ENCODE measurements at regions not wholly inside any gene's neighbourhood (a gene's known extent, or its start where the extent isn't known, plus 50 kb on each side); places are given as distances from the start of the nearest gene placed in this dataset.

DNA sequence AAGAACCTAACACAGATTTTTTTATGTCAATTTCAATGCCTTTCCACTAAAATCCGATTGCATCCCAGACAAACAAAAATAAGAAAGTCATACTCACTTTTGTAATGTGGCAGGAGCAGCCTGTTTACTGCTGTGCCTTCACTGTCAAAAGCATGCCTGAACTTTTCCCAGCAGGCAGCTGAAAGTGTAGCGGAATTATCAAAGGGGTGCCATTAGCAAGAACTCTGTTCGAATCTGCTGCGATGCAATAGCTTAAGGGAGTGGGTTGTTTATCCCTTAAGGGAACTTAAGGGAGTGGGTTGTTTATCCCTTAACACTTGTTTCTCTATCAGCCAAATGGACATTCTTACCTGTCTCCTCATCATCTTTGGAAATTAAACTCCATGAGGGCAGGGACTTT lies 243.5 kb downstream of the PAX3 start:
- Histone ChIP-seq H3K4me1 (ENCODE audit: insufficient read depth) (0 out of 2 replicates have a peak, but pooled peaks cover 11% of the 10 kb centered on the region), H3K4me2 (no peak overlapping the region), H3F3A (replicated peaks; ENCODE audit: low read depth) (no peaks in the 10 kb centered on the region), H3K36me3 (ENCODE audit: insufficient read depth) (no peaks in the 10 kb centered on the region), H2AFZ (no peak overlapping the region), H3K9me2 (ENCODE audit: insufficient read depth) (no peaks in the 10 kb centered on the region), H4K20me1 (replicated peaks; ENCODE audit: insufficient read depth) (peaks cover 19% of the 10 kb centered on the region), H3K27me3 (ENCODE audit: insufficient read depth) (peaks cover 88% of the 10 kb centered on the region), H3K4me3 (no peak overlapping the region), H3K27ac (ENCODE audit: low read depth) (no peak overlapping the region), H3K79me2 (replicated peaks; ENCODE audit: insufficient read depth) (no peaks in the 10 kb centered on the region)
- no peak for DNase-seq (ENCODE audit: low spot score)
- Mint-ChIP-seq H3K9me3 (no peaks in the 10 kb centered on the region), H3K27ac (no peak overlapping the region), H3K36me3 (ENCODE audit: low read depth) (no peaks in the 10 kb centered on the region), H3K4me3 (no peak overlapping the region), H3K27me3 (ENCODE audit: insufficient read depth, low read depth, poor library complexity) (peaks cover 64% of the 10 kb centered on the region), H3K4me1 (peaks cover 15% of the 10 kb centered on the region)
- TF ChIP-seq, protein P1, sequence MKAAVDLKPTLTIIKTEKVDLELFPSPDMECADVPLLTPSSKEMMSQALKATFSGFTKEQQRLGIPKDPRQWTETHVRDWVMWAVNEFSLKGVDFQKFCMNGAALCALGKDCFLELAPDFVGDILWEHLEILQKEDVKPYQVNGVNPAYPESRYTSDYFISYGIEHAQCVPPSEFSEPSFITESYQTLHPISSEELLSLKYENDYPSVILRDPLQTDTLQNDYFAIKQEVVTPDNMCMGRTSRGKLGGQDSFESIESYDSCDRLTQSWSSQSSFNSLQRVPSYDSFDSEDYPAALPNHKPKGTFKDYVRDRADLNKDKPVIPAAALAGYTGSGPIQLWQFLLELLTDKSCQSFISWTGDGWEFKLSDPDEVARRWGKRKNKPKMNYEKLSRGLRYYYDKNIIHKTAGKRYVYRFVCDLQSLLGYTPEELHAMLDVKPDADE (IDR thresholded peaks at IDR 0.05): no peak
- TF ChIP-seq, protein P2, sequence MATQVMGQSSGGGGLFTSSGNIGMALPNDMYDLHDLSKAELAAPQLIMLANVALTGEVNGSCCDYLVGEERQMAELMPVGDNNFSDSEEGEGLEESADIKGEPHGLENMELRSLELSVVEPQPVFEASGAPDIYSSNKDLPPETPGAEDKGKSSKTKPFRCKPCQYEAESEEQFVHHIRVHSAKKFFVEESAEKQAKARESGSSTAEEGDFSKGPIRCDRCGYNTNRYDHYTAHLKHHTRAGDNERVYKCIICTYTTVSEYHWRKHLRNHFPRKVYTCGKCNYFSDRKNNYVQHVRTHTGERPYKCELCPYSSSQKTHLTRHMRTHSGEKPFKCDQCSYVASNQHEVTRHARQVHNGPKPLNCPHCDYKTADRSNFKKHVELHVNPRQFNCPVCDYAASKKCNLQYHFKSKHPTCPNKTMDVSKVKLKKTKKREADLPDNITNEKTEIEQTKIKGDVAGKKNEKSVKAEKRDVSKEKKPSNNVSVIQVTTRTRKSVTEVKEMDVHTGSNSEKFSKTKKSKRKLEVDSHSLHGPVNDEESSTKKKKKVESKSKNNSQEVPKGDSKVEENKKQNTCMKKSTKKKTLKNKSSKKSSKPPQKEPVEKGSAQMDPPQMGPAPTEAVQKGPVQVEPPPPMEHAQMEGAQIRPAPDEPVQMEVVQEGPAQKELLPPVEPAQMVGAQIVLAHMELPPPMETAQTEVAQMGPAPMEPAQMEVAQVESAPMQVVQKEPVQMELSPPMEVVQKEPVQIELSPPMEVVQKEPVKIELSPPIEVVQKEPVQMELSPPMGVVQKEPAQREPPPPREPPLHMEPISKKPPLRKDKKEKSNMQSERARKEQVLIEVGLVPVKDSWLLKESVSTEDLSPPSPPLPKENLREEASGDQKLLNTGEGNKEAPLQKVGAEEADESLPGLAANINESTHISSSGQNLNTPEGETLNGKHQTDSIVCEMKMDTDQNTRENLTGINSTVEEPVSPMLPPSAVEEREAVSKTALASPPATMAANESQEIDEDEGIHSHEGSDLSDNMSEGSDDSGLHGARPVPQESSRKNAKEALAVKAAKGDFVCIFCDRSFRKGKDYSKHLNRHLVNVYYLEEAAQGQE (IDR thresholded peaks at IDR 0.05; ENCODE audit: unreplicated experiment): no peak
- TF ChIP-seq, protein P3, sequence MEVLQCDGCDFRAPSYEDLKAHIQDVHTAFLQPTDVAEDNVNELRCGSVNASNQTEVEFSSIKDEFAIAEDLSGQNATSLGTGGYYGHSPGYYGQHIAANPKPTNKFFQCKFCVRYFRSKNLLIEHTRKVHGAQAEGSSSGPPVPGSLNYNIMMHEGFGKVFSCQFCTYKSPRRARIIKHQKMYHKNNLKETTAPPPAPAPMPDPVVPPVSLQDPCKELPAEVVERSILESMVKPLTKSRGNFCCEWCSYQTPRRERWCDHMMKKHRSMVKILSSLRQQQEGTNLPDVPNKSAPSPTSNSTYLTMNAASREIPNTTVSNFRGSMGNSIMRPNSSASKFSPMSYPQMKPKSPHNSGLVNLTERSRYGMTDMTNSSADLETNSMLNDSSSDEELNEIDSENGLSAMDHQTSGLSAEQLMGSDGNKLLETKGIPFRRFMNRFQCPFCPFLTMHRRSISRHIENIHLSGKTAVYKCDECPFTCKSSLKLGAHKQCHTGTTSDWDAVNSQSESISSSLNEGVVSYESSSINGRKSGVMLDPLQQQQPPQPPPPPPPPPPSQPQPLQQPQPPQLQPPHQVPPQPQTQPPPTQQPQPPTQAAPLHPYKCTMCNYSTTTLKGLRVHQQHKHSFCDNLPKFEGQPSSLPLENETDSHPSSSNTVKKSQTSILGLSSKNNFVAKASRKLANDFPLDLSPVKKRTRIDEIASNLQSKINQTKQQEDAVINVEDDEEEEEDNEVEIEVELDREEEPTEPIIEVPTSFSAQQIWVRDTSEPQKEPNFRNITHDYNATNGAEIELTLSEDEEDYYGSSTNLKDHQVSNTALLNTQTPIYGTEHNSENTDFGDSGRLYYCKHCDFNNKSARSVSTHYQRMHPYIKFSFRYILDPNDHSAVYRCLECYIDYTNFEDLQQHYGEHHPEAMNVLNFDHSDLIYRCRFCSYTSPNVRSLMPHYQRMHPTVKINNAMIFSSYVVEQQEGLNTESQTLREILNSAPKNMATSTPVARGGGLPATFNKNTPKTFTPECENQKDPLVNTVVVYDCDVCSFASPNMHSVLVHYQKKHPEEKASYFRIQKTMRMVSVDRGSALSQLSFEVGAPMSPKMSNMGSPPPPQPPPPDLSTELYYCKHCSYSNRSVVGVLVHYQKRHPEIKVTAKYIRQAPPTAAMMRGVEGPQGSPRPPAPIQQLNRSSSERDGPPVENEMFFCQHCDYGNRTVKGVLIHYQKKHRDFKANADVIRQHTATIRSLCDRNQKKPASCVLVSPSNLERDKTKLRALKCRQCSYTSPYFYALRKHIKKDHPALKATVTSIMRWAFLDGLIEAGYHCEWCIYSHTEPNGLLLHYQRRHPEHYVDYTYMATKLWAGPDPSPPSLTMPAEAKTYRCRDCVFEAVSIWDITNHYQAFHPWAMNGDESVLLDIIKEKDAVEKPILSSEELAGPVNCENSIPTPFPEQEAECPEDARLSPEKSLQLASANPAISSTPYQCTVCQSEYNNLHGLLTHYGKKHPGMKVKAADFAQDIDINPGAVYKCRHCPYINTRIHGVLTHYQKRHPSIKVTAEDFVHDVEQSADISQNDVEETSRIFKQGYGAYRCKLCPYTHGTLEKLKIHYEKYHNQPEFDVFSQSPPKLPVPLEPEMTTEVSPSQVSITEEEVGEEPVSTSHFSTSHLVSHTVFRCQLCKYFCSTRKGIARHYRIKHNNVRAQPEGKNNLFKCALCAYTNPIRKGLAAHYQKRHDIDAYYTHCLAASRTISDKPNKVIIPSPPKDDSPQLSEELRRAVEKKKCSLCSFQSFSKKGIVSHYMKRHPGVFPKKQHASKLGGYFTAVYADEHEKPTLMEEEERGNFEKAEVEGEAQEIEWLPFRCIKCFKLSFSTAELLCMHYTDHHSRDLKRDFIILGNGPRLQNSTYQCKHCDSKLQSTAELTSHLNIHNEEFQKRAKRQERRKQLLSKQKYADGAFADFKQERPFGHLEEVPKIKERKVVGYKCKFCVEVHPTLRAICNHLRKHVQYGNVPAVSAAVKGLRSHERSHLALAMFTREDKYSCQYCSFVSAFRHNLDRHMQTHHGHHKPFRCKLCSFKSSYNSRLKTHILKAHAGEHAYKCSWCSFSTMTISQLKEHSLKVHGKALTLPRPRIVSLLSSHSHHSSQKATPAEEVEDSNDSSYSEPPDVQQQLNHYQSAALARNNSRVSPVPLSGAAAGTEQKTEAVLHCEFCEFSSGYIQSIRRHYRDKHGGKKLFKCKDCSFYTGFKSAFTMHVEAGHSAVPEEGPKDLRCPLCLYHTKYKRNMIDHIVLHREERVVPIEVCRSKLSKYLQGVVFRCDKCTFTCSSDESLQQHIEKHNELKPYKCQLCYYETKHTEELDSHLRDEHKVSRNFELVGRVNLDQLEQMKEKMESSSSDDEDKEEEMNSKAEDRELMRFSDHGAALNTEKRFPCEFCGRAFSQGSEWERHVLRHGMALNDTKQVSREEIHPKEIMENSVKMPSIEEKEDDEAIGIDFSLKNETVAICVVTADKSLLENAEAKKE (CRISPR knock-in tag; IDR thresholded peaks at IDR 0.05): no peak
- no peak for TF ChIP-seq STAT1 (IDR thresholded peaks at IDR 0.05; ENCODE audit: unreplicated experiment)
- TF ChIP-seq POLR2AphosphoS5 (IDR thresholded peaks at IDR 0.05; ENCODE audit: low read depth): no peak
- no peak for ATAC-seq
